ENCODE measurements at regions not wholly inside any gene's neighbourhood (a gene's known extent, or its start where the extent isn't known, plus 50 kb on each side); places are given as distances from the start of the nearest gene placed in this dataset.

- Histone ChIP-seq H3K27me3 (ENCODE audit: insufficient read depth, low read length) (no peaks in the 10 kb centered on the region), H3K4me3 (replicated peaks in 1 of 2; ENCODE audit: low read depth in 1 of 2, low read length in 2 of 2) (no peak overlapping the region), H3K27ac (ENCODE audit: low read depth, low read length) (no peak overlapping the region), H3K4me2 (ENCODE audit: low read length) (no peak overlapping the region), H3K9me3 (ENCODE audit: control insufficient read depth in 1 of 2, insufficient read depth in 1 of 2, low read depth in 1 of 2, low read length in 2 of 2) (peaks cover 0 to 12% of the 10 kb centered on the region in 2 experiments; a peak in 1 of 4 replicates), H3K79me2 (ENCODE audit: insufficient read depth, low read length) (no peaks in the 10 kb centered on the region), H3K4me1 (ENCODE audit: control insufficient read depth in 1 of 2, insufficient read depth in 2 of 2, low read length in 2 of 2) (no peaks in the 10 kb centered on the region), H2AFZ (ENCODE audit: low read depth, low read length, poor library complexity, severe bottlenecking) (no peak overlapping the region), H4K20me1 (ENCODE audit: insufficient read depth) (no peaks in the 10 kb centered on the region), H3K9ac (ENCODE audit: low read length) (no peak overlapping the region), H3K9me2 (ENCODE audit: insufficient read depth) (no peaks in the 10 kb centered on the region), H3K36me3 (ENCODE audit: control insufficient read depth in 1 of 2, insufficient read depth in 2 of 2, low read length in 2 of 2) (no peaks in the 10 kb centered on the region)
- no peak for DNase-seq (ENCODE audit: low read depth, low spot score)
- ChIA-PET RAD21 (ENCODE audit: low non-redundant PET in 1 of 2, low total read pairs in 2 of 2, uncharacterized antibody in 2 of 2, unreplicated experiment in 2 of 2) (no interaction called here), CTCF (no interaction called here), POLR2A (no interaction called here)
- ATAC-seq: no peak
- BruUV-seq (replicated peaks): no TSS peak
- TF ChIP-seq FOSL1 (IDR thresholded peaks at IDR 0.05; ENCODE audit: low read depth): no peak
- no peak for TF ChIP-seq ELF1 (IDR thresholded peaks at IDR 0.05; ENCODE audit: borderline replicate concordance, low read depth)
- intact Hi-C loops (cut with micrococcal nuclease): no loop called here
Observed at GRCh38 chr6:23316131-23316530, 746.8 kb downstream of the HDGFL1 start.

GRCh38 chr6:23316931-23317330 lies 747.6 kb downstream of the HDGFL1 start:
- ChIA-PET RAD21 (ENCODE audit: low non-redundant PET in 1 of 2, low total read pairs in 2 of 2, uncharacterized antibody in 2 of 2, unreplicated experiment in 2 of 2) (no interaction called here), POLR2A (no interaction called here), CTCF (no interaction called here)
- intact Hi-C loops (cut with micrococcal nuclease): no loop called here
- Histone ChIP-seq H3K4me3 (replicated peaks in 1 of 2; ENCODE audit: low read depth in 1 of 2, low read length in 2 of 2) (no peak overlapping the region), H3K36me3 (ENCODE audit: control insufficient read depth in 1 of 2, insufficient read depth in 2 of 2, low read length in 2 of 2) (no peaks in the 10 kb centered on the region), H3K9ac (ENCODE audit: low read length) (no peak overlapping the region), H3K27me3 (ENCODE audit: insufficient read depth, low read length) (no peaks in the 10 kb centered on the region), H2AFZ (ENCODE audit: low read depth, low read length, poor library complexity, severe bottlenecking) (no peak overlapping the region), H3K4me2 (ENCODE audit: low read length) (no peak overlapping the region), H3K79me2 (ENCODE audit: insufficient read depth, low read length) (no peaks in the 10 kb centered on the region), H3K9me2 (ENCODE audit: insufficient read depth) (no peaks in the 10 kb centered on the region), H3K9me3 (ENCODE audit: control insufficient read depth in 1 of 2, insufficient read depth in 1 of 2, low read depth in 1 of 2, low read length in 2 of 2) (peaks cover 0 to 12% of the 10 kb centered on the region in 2 experiments; a peak in 1 of 4 replicates), H4K20me1 (ENCODE audit: insufficient read depth) (no peaks in the 10 kb centered on the region), H3K27ac (ENCODE audit: low read depth, low read length) (no peak overlapping the region), H3K4me1 (ENCODE audit: control insufficient read depth in 1 of 2, insufficient read depth in 2 of 2, low read length in 2 of 2) (no peaks in the 10 kb centered on the region)
- DNase-seq (ENCODE audit: low read depth, low spot score) (no peak), ATAC-seq (no peak)
- no peak for TF ChIP-seq POLR2A (IDR thresholded peaks at IDR 0.05; ENCODE audit: borderline replicate concordance, extremely low read depth, insufficient read depth, insufficient read length)
- no peak for TF ChIP-seq POLR2AphosphoS5 (IDR thresholded peaks at IDR 0.05; ENCODE audit: low read depth, low read length)
- TF ChIP-seq ZBTB33 (IDR thresholded peaks at IDR 0.05; ENCODE audit: extremely low read depth, insufficient replicate concordance, low read length): no peak
- no peak for TF ChIP-seq REST (IDR thresholded peaks at IDR 0.05; ENCODE audit: low read depth)
- TF ChIP-seq CBX3 (IDR thresholded peaks at IDR 0.05; ENCODE audit: low read depth): no peak
- TF ChIP-seq SIN3A (IDR thresholded peaks at IDR 0.05; ENCODE audit: low read depth): no peak
- TF ChIP-seq SP1 (IDR thresholded peaks at IDR 0.05; ENCODE audit: low read depth): no peak
- TF ChIP-seq ZFX (IDR thresholded peaks at IDR 0.05): no peak
- no peak for TF ChIP-seq JUND (IDR thresholded peaks at IDR 0.05)
- TF ChIP-seq EGR1 (IDR thresholded peaks at IDR 0.05; ENCODE audit: low read depth): no peak
- TF ChIP-seq MAX (IDR thresholded peaks at IDR 0.05): no peak
- no peak for TF ChIP-seq RAD21 (IDR thresholded peaks at IDR 0.05; ENCODE audit: low read depth)
- no peak for TF ChIP-seq YY1 (IDR thresholded peaks at IDR 0.05; ENCODE audit: extremely low read depth, insufficient replicate concordance, low read depth, low read length)
- no TSS peak for BruUV-seq (replicated peaks)
